ENCODE measurements at regions not wholly inside any gene's neighbourhood (a gene's known extent, or its start where the extent isn't known, plus 50 kb on each side); places are given as distances from the start of the nearest gene placed in this dataset.

- intact Hi-C loops (cut with DNase I), result no loop called here
- Histone ChIP-seq H3K27ac (replicated peaks in 1 of 4) (no peak overlapping the region), H3K9me3 (no peaks in the 10 kb centered on the region), H3K4me1 (no peaks in the 10 kb centered on the region), H3K36me3 (no peaks in the 10 kb centered on the region), H3K4me3 (no peak overlapping the region), H3K27me3 (no peaks in the 10 kb centered on the region)
- TF ChIP-seq POLR2AphosphoS5 (IDR thresholded peaks at IDR 0.05) (no peak), EP300 (IDR thresholded peaks at IDR 0.05) (no peak), CTCF (IDR thresholded peaks at IDR 0.05) (no peak), POLR2A (IDR thresholded peaks at IDR 0.05; ENCODE audit: low read depth) (no peak)
- DNase-seq (ENCODE audit: extremely low spot score), result no peak
- WGBS, result 82% methylated on average over 4 of the region's 4 CpGs
Observed at GRCh38 chr2:226556050-226556449, 243.6 kb downstream of the IRS1 start.

- Histone ChIP-seq H3K27ac (replicated peaks in 1 of 4) (no peak overlapping the region), H3K4me1 (no peaks in the 10 kb centered on the region), H3K27me3 (no peaks in the 10 kb centered on the region), H3K36me3 (no peaks in the 10 kb centered on the region), H3K4me3 (no peak overlapping the region), H3K9me3 (no peaks in the 10 kb centered on the region)
- intact Hi-C loops (cut with DNase I), result no loop called here
- 96% methylated on average over 1 of the region's 1 CpG for WGBS
- no peak for TF ChIP-seq POLR2A (IDR thresholded peaks at IDR 0.05; ENCODE audit: low read depth)
- no peak for TF ChIP-seq CTCF (IDR thresholded peaks at IDR 0.05)
- no peak for TF ChIP-seq EP300 (IDR thresholded peaks at IDR 0.05)
- TF ChIP-seq POLR2AphosphoS5 (IDR thresholded peaks at IDR 0.05), result no peak
- DNase-seq (ENCODE audit: extremely low spot score), result no peak
Observed at GRCh38 chr2:226554701-226555100, 244.9 kb downstream of the IRS1 start.

GRCh38 chr2:226553333-226553732 is 246.3 kb downstream of the IRS1 start:
- H3K27me3 ChIP-seq, result no peaks in the 10 kb centered on the region
- H3K36me3 ChIP-seq, result no peaks in the 10 kb centered on the region
- TF ChIP-seq CTCF (IDR thresholded peaks at IDR 0.05) (no peak), EP300 (IDR thresholded peaks at IDR 0.05) (no peak), POLR2A (IDR thresholded peaks at IDR 0.05; ENCODE audit: low read depth) (no peak)
- 88% methylated on average over 3 of the region's 3 CpGs for WGBS
- H3K9me3 ChIP-seq, result no peaks in the 10 kb centered on the region
- no peak overlapping the region for H3K4me3 ChIP-seq
- no peak for DNase-seq (ENCODE audit: extremely low spot score)
- no peaks in the 10 kb centered on the region for H3K4me1 ChIP-seq
- intact Hi-C loops (cut with DNase I), result no loop called here
- no peak overlapping the region for H3K27ac ChIP-seq (replicated peaks in 1 of 4)

- intact Hi-C loops (cut with DNase I), result no loop called here
- Histone ChIP-seq H3K27me3 (no peaks in the 10 kb centered on the region), H3K36me3 (no peaks in the 10 kb centered on the region), H3K4me3 (no peak overlapping the region), H3K4me1 (no peaks in the 10 kb centered on the region), H3K27ac (replicated peaks in 1 of 4) (no peak overlapping the region), H3K9me3 (no peaks in the 10 kb centered on the region)
- TF ChIP-seq POLR2AphosphoS5 (IDR thresholded peaks at IDR 0.05) (no peak), CTCF (IDR thresholded peaks at IDR 0.05) (no peak), EP300 (IDR thresholded peaks at IDR 0.05) (no peak), POLR2A (IDR thresholded peaks at IDR 0.05; ENCODE audit: low read depth) (no peak)
- WGBS, result 78% methylated on average over 5 of the region's 5 CpGs
- DNase-seq (ENCODE audit: extremely low spot score), result no peak
Observed at GRCh38 chr2:226552571-226553285, 246.9 kb downstream of the IRS1 start.

All from esophagus muscularis mucosa (tissue), 4 donors.